ENCODE measurements at regions not wholly inside any gene's neighbourhood (a gene's known extent, or its start where the extent isn't known, plus 50 kb on each side); places are given as distances from the start of the nearest gene placed in this dataset.

DNA sequence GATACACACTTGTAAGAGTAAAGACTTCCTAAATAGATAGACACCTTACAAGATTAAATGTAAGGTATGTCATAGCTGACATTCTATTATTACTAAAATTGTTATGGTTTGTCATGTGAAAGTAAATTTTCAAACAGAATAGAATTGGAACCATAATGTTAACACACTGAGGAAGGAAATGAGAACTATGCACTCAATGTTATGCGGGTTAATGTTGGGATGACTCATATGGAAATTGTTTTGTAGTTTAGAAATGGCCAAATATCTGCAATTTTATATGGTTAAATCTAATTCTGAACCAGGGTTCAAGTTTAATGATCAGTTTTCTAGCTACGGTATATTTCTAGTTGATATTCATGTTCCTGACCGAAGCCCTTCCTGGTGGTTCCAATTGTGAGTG, 214.2 kb upstream of the ADO start:
- ChIA-PET POLR2A (no interaction called here), CTCF (interaction anchor here (1.3 to 1.5 kb wide), 2 partner anchors 494 to 567 kb away, joined by 3 to 4 read pairs; no protein-coding TSS in a partner anchor)
- Histone ChIP-seq H3K27ac (ENCODE audit: extremely low read depth, low read depth, low read length) (no peak overlapping the region), H3K36me3 (ENCODE audit: control insufficient read depth in 2 of 2, insufficient read depth in 1 of 2, low read length in 2 of 2) (no peaks in the 10 kb centered on the region), H3K4me3 (ENCODE audit: low read depth, low read length) (no peak overlapping the region), H3K9me3 (ENCODE audit: control insufficient read depth, insufficient read depth, low read depth, low read length) (no peaks in the 10 kb centered on the region), H3K4me1 (ENCODE audit: control insufficient read depth, insufficient read depth, low read length) (no peaks in the 10 kb centered on the region)
- no peak for TF ChIP-seq ZNF37A (tag by site-specific recombination; IDR thresholded peaks at IDR 0.05)
- no peak for TF ChIP-seq ZNF214 (tag by site-specific recombination; IDR thresholded peaks at IDR 0.05; ENCODE audit: borderline replicate concordance)
- TF ChIP-seq ZNF112 (tag by site-specific recombination; IDR thresholded peaks at IDR 0.05) = no peak
- no peak for TF ChIP-seq ZNF521 (tag by site-specific recombination; IDR thresholded peaks at IDR 0.05)
- TF ChIP-seq ZNF473 (tag by site-specific recombination; IDR thresholded peaks at IDR 0.05) = no peak
- TF ChIP-seq, protein P1, sequence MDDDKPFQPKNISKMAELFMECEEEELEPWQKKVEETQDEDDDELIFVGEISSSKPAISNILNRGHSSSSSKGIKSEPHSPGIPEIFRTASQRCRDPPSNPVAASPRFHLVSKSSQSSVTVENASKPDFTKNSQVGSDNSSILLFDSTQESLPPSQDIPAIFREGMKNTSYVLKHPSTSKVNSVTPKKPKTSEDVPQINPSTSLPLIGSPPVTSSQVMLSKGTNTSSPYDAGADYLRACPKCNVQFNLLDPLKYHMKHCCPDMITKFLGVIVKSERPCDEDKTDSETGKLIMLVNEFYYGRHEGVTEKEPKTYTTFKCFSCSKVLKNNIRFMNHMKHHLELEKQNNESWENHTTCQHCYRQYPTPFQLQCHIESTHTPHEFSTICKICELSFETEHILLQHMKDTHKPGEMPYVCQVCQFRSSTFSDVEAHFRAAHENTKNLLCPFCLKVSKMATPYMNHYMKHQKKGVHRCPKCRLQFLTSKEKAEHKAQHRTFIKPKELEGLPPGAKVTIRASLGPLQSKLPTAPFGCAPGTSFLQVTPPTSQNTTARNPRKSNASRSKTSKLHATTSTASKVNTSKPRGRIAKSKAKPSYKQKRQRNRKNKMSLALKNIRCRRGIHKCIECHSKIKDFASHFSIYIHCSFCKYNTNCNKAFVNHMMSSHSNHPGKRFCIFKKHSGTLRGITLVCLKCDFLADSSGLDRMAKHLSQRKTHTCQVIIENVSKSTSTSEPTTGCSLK (tag by site-specific recombination; IDR thresholded peaks at IDR 0.05) = no peak
- no peak for TF ChIP-seq KLF9 (tag by site-specific recombination; IDR thresholded peaks at IDR 0.05; ENCODE audit: low read depth)
- TF ChIP-seq KLF10 (tag by site-specific recombination; IDR thresholded peaks at IDR 0.05) = no peak
- no peak for TF ChIP-seq SP7 (tag by site-specific recombination; IDR thresholded peaks at IDR 0.05)
- TF ChIP-seq ZNF391 (tag by site-specific recombination; IDR thresholded peaks at IDR 0.05; ENCODE audit: borderline replicate concordance, low read depth) = no peak
- TF ChIP-seq, protein P2, sequence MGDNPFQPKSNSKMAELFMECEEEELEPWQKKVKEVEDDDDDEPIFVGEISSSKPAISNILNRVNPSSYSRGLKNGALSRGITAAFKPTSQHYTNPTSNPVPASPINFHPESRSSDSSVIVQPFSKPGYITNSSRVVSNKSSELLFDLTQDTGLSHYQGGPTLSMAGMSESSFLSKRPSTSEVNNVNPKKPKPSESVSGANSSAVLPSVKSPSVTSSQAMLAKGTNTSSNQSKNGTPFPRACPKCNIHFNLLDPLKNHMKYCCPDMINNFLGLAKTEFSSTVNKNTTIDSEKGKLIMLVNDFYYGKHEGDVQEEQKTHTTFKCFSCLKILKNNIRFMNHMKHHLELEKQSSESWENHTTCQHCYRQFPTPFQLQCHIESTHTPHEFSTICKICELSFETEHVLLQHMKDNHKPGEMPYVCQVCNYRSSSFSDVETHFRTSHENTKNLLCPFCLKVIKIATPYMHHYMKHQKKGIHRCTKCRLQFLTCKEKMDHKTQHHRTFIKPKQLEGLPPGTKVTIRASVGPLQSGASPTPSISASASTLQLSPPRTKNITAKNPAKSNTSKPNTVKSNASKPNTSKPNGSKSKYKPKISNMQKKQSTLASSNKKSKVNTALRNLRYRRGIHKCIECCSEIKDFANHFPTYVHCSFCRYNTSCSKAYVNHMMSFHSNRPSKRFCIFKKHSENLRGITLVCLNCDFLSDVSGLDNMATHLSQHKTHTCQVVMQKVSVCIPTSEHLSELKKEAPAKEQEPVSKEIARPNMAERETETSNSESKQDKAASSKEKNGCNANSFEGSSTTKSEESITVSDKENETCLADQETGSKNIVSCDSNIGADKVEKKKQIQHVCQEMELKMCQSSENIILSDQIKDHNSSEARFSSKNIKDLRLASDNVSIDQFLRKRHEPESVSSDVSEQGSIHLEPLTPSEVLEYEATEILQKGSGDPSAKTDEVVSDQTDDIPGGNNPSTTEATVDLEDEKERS (tag by site-specific recombination; IDR thresholded peaks at IDR 0.05) = no peak
- TF ChIP-seq, protein P3, sequence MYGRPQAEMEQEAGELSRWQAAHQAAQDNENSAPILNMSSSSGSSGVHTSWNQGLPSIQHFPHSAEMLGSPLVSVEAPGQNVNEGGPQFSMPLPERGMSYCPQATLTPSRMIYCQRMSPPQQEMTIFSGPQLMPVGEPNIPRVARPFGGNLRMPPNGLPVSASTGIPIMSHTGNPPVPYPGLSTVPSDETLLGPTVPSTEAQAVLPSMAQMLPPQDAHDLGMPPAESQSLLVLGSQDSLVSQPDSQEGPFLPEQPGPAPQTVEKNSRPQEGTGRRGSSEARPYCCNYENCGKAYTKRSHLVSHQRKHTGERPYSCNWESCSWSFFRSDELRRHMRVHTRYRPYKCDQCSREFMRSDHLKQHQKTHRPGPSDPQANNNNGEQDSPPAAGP (tag by site-specific recombination; IDR thresholded peaks at IDR 0.05) = no peak
- no peak for TF ChIP-seq REPIN1 (tag by site-specific recombination; IDR thresholded peaks at IDR 0.05; ENCODE audit: low read depth)
- TF ChIP-seq ZNF366 (tag by site-specific recombination; conservative IDR thresholded peaks at IDR 0.05) = no peak
- no peak for TF ChIP-seq ZBTB21 (tag by site-specific recombination; IDR thresholded peaks at IDR 0.05)
- no peak for TF ChIP-seq ZNF132 (tag by site-specific recombination; IDR thresholded peaks at IDR 0.05; ENCODE audit: borderline replicate concordance)
- TF ChIP-seq ZNF777 (tag by site-specific recombination; IDR thresholded peaks at IDR 0.05; ENCODE audit: borderline replicate concordance) = no peak

DNA sequence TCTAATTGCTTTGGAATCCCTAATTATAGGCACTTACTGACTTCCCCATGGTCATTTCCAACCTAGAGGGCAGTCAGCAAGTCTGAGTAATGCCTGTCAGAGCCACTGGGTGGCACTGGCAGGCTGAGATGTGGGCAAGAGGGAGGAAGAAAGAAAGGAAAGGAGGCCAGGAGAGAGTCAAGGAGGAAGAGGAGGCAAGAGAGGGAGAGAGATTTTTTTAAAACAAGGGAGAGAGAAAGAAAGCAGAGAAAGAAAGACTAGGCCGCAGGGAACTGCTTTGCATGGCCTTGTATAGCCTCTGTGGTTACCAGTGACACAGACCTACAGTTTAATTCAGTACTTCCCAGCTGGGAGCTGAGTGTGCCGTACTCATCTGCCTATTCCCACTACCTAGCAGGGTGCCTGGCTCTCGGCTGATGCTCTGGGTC, 210.4 kb upstream of the ADO start:
- no peak overlapping the region for H3K27ac ChIP-seq (ENCODE audit: extremely low read depth, low read depth, low read length)
- no peaks in the 10 kb centered on the region for H3K4me1 ChIP-seq (ENCODE audit: control insufficient read depth, insufficient read depth, low read length)
- H3K4me3 ChIP-seq (ENCODE audit: low read depth, low read length) = no peak overlapping the region
- ChIA-PET CTCF (interaction anchor here (0.5 to 2.5 kb wide), 19 partner anchors 16 to 1225 kb away, joined by 3 to 24 read pairs (median 4); no protein-coding TSS in a partner anchor), POLR2A (no interaction called here)
- no peaks in the 10 kb centered on the region for H3K36me3 ChIP-seq (ENCODE audit: control insufficient read depth in 2 of 2, insufficient read depth in 1 of 2, low read length in 2 of 2)
- H3K9me3 ChIP-seq (ENCODE audit: control insufficient read depth, insufficient read depth, low read depth, low read length) = no peaks in the 10 kb centered on the region
- TF ChIP-seq, protein P4, sequence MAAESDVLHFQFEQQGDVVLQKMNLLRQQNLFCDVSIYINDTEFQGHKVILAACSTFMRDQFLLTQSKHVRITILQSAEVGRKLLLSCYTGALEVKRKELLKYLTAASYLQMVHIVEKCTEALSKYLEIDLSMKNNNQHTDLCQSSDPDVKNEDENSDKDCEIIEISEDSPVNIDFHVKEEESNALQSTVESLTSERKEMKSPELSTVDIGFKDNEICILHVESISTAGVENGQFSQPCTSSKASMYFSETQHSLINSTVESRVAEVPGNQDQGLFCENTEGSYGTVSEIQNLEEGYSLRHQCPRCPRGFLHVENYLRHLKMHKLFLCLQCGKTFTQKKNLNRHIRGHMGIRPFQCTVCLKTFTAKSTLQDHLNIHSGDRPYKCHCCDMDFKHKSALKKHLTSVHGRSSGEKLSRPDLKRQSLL (tag by site-specific recombination; IDR thresholded peaks at IDR 0.05) = no peak
- no peak for TF ChIP-seq YY1 (tag by site-specific recombination; IDR thresholded peaks at IDR 0.05)
- 0 out of 2 replicates have a peak, but pooled peaks have one; percentile 35 for TF ChIP-seq ZNF2 (tag by site-specific recombination; IDR thresholded peaks at IDR 0.05)
- peak; percentile 86 for TF ChIP-seq PRDM1 (tag by site-specific recombination; IDR thresholded peaks at IDR 0.05)
- TF ChIP-seq, protein P5, sequence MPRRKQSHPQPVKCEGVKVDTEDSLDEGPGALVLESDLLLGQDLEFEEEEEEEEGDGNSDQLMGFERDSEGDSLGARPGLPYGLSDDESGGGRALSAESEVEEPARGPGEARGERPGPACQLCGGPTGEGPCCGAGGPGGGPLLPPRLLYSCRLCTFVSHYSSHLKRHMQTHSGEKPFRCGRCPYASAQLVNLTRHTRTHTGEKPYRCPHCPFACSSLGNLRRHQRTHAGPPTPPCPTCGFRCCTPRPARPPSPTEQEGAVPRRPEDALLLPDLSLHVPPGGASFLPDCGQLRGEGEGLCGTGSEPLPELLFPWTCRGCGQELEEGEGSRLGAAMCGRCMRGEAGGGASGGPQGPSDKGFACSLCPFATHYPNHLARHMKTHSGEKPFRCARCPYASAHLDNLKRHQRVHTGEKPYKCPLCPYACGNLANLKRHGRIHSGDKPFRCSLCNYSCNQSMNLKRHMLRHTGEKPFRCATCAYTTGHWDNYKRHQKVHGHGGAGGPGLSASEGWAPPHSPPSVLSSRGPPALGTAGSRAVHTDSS (tag by site-specific recombination; IDR thresholded peaks at IDR 0.05) = peak; percentile 88
- no peak for TF ChIP-seq ZNF423 (tag by site-specific recombination; IDR thresholded peaks at IDR 0.05)
- TF ChIP-seq MYNN (tag by site-specific recombination; IDR thresholded peaks at IDR 0.05; ENCODE audit: borderline replicate concordance) = no peak
